ENCODE measurements at regions not wholly inside any gene's neighbourhood (a gene's known extent, or its start where the extent isn't known, plus 50 kb on each side); places are given as distances from the start of the nearest gene placed in this dataset.

- H3F3A ChIP-seq (ENCODE audit: insufficient read depth, low read length, poor library complexity, severe bottlenecking): no peaks in the 10 kb centered on the region
- TF ChIP-seq EP300 (conservative IDR thresholded peaks at IDR 0.05; ENCODE audit: poor library complexity, severe bottlenecking) (no peak), TAF1 (IDR thresholded peaks at IDR 0.05; ENCODE audit: low read depth) (no peak), SMC3 (conservative IDR thresholded peaks at IDR 0.05; ENCODE audit: poor library complexity) (no peak), REST (IDR thresholded peaks at IDR 0.05; ENCODE audit: borderline replicate concordance) (no peak), POLR2AphosphoS5 (IDR thresholded peaks at IDR 0.05) (no peak)
- H3K9me2 ChIP-seq (ENCODE audit: insufficient read depth, low read length): no peaks in the 10 kb centered on the region
- H3K79me2 ChIP-seq (replicated peaks; ENCODE audit: insufficient read depth, low read length): no peaks in the 10 kb centered on the region
- no peak overlapping the region for H3K4me3 ChIP-seq (ENCODE audit: low read length)
- H3K27me3 ChIP-seq (ENCODE audit: insufficient read depth, low read depth, low read length): no peaks in the 10 kb centered on the region
- H3K36me3 ChIP-seq (ENCODE audit: insufficient read depth, low read length): no peaks in the 10 kb centered on the region
- H3K9ac ChIP-seq (ENCODE audit: low read length): no peak overlapping the region
- H3K9me3 ChIP-seq (ENCODE audit: low read length): no peaks in the 10 kb centered on the region
- no peak overlapping the region for H3K4me2 ChIP-seq (ENCODE audit: low read length)
- H4K20me1 ChIP-seq (ENCODE audit: insufficient read depth): no peaks in the 10 kb centered on the region
- no peak overlapping the region for H3K27ac ChIP-seq (ENCODE audit: low read length)
- H2AFZ ChIP-seq (ENCODE audit: low read depth, low read length): no peak overlapping the region
Observed at GRCh38 chr1:80836505-80836904, 964.2 kb upstream of the ADGRL2 start.

DNA sequence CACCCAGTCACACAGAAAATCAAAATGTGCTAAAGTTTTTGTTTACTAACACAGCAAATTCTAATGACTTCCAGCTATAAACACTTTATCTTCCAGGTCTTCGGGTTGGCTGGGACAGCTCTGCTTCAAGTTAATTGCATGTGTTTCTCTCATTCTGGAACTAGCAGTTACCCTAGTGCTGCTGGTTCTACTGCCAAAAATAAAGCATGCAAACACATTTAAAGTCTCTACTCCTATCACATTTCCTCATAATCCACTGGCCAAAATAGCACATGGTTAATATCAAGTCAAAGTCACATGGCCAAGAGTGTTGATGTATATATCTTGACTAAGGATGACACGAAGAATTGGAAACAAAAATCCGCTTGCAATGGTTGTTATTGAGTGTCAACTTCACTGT is 973.1 kb upstream of the ADGRL2 start:
- TF ChIP-seq REST (IDR thresholded peaks at IDR 0.05; ENCODE audit: borderline replicate concordance) (no peak), SMC3 (conservative IDR thresholded peaks at IDR 0.05; ENCODE audit: poor library complexity) (no peak), MXI1 (conservative IDR thresholded peaks at IDR 0.05; ENCODE audit: poor library complexity, severe bottlenecking) (no peak), POLR2AphosphoS5 (IDR thresholded peaks at IDR 0.05) (no peak), EZH2 (IDR thresholded peaks at IDR 0.05; ENCODE audit: borderline replicate concordance, insufficient read depth, low read length, poor library complexity, severe bottlenecking) (no peak), RAD21 (conservative IDR thresholded peaks at IDR 0.05) (no peak), EP300 (conservative IDR thresholded peaks at IDR 0.05; ENCODE audit: poor library complexity, severe bottlenecking) (no peak), TAF1 (IDR thresholded peaks at IDR 0.05; ENCODE audit: low read depth) (no peak)
- TF ChIP-seq, protein P1, sequence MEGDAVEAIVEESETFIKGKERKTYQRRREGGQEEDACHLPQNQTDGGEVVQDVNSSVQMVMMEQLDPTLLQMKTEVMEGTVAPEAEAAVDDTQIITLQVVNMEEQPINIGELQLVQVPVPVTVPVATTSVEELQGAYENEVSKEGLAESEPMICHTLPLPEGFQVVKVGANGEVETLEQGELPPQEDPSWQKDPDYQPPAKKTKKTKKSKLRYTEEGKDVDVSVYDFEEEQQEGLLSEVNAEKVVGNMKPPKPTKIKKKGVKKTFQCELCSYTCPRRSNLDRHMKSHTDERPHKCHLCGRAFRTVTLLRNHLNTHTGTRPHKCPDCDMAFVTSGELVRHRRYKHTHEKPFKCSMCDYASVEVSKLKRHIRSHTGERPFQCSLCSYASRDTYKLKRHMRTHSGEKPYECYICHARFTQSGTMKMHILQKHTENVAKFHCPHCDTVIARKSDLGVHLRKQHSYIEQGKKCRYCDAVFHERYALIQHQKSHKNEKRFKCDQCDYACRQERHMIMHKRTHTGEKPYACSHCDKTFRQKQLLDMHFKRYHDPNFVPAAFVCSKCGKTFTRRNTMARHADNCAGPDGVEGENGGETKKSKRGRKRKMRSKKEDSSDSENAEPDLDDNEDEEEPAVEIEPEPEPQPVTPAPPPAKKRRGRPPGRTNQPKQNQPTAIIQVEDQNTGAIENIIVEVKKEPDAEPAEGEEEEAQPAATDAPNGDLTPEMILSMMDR (IDR thresholded peaks at IDR 0.05; ENCODE audit: poor library complexity, severe bottlenecking): no peak
- Histone ChIP-seq H4K20me1 (ENCODE audit: insufficient read depth) (no peaks in the 10 kb centered on the region), H3K36me3 (ENCODE audit: insufficient read depth, low read length) (no peaks in the 10 kb centered on the region), H3K4me2 (ENCODE audit: low read length) (no peak overlapping the region), H3K79me2 (replicated peaks; ENCODE audit: insufficient read depth, low read length) (no peaks in the 10 kb centered on the region), H3F3A (ENCODE audit: insufficient read depth, low read length, poor library complexity, severe bottlenecking) (no peaks in the 10 kb centered on the region), H3K4me3 (ENCODE audit: low read length) (no peak overlapping the region), H3K27ac (ENCODE audit: low read length) (no peak overlapping the region), H3K9me2 (ENCODE audit: insufficient read depth, low read length) (no peaks in the 10 kb centered on the region), H3K9ac (ENCODE audit: low read length) (no peak overlapping the region), H2AFZ (ENCODE audit: low read depth, low read length) (no peak overlapping the region), H3K9me3 (ENCODE audit: low read length) (no peaks in the 10 kb centered on the region), H3K27me3 (ENCODE audit: insufficient read depth, low read depth, low read length) (no peaks in the 10 kb centered on the region)

Measured in neural cell (in vitro differentiated cells).